ENCODE measurements at regions not wholly inside any gene's neighbourhood (a gene's known extent, or its start where the extent isn't known, plus 50 kb on each side); places are given as distances from the start of the nearest gene placed in this dataset.
"Not testable (repeated sequence)": the region's sequence is repeated elsewhere in the genome, so short reads cannot be mapped to it uniquely, and the experiment has no call there.

GRCh38 chr10:4426866-4427265 lies 399.1 kb upstream of the AKR1E2 start:
- DNase-seq (no peak), ATAC-seq (no peak)
- Histone ChIP-seq H3K4me1 (no peaks in the 10 kb centered on the region), H3K4me3 (no peak overlapping the region), H3K27me3 (ENCODE audit: low read depth) (no peaks in the 10 kb centered on the region), H3K27ac (no peak overlapping the region), H3K36me3 (no peaks in the 10 kb centered on the region), H3K9me3 (no peaks in the 10 kb centered on the region)
- TF ChIP-seq, protein P1, sequence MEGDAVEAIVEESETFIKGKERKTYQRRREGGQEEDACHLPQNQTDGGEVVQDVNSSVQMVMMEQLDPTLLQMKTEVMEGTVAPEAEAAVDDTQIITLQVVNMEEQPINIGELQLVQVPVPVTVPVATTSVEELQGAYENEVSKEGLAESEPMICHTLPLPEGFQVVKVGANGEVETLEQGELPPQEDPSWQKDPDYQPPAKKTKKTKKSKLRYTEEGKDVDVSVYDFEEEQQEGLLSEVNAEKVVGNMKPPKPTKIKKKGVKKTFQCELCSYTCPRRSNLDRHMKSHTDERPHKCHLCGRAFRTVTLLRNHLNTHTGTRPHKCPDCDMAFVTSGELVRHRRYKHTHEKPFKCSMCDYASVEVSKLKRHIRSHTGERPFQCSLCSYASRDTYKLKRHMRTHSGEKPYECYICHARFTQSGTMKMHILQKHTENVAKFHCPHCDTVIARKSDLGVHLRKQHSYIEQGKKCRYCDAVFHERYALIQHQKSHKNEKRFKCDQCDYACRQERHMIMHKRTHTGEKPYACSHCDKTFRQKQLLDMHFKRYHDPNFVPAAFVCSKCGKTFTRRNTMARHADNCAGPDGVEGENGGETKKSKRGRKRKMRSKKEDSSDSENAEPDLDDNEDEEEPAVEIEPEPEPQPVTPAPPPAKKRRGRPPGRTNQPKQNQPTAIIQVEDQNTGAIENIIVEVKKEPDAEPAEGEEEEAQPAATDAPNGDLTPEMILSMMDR (IDR thresholded peaks at IDR 0.05): no peak
- intact Hi-C loops (cut with DNase I): no loop called here

DNA sequence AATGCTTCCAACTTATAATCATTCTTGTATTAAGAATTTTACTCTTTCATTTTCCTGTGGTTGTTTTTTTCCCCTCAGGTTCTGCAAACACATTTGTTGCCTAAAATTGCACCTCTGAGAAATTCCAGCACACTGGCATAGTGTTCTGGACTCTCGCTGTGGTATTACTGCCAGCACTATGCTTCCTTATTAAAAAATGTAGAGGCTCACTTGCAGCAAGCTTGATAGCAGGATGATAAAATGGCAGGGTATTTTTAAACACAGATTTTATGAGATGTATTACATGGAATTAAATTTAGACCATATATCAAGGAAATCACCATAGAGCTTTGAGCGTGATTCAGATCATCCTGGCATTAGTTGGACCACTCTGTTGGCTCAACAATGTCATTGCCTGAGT lies 416.7 kb upstream of the AKR1E2 start:
- no peak for ATAC-seq
- intact Hi-C loops (cut with DNase I): no loop called here
- no peak overlapping the region for H3K27ac ChIP-seq

DNA sequence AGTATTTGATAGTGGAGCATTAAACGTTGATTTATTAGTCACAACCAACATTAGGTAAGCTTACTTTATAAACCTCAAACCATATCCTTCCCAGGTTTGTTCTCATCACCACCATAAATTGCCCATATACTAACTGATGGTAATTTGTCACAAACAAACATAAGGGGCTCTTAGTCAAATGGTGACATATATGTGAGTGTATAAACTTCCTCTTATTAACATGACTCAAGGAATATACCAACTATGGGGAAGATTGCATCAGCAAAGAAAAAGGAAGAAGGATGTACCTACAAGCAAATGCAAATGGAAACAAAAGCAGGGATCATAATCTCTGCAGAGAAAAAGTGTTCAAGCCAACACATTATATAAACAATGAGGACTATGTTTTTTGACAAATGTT lies 418.2 kb upstream of the AKR1E2 start:
- Histone ChIP-seq H3K27me3 (ENCODE audit: low read depth) (no peaks in the 10 kb centered on the region), H3K4me3 (no peak overlapping the region), H3K36me3 (no peaks in the 10 kb centered on the region), H3K4me1 (no peaks in the 10 kb centered on the region), H3K9me3 (no peaks in the 10 kb centered on the region), H3K27ac (no peak overlapping the region)
- DNase-seq: no peak
- ATAC-seq: peak in 1 of 2 donors; percentile 12
- TF ChIP-seq, protein P1 (IDR thresholded peaks at IDR 0.05): no peak
- intact Hi-C loops (cut with DNase I): no loop called here

More for the DNA sequence above, 416.7 kb upstream of the AKR1E2 start:
- DNase-seq: no peak
- Histone ChIP-seq H3K36me3 (no peaks in the 10 kb centered on the region), H3K27me3 (ENCODE audit: low read depth) (no peaks in the 10 kb centered on the region), H3K4me1 (no peaks in the 10 kb centered on the region), H3K9me3 (no peaks in the 10 kb centered on the region), H3K4me3 (no peak overlapping the region)
- TF ChIP-seq, protein P1 (IDR thresholded peaks at IDR 0.05): no peak

- H3K4me1 ChIP-seq: no peaks in the 10 kb centered on the region
- ATAC-seq (no peak), DNase-seq (no peak)
- no peak overlapping the region for H3K27ac ChIP-seq
- no peaks in the 10 kb centered on the region for H3K36me3 ChIP-seq
- H3K4me3 ChIP-seq: no peak overlapping the region
- no peaks in the 10 kb centered on the region for H3K9me3 ChIP-seq
- TF ChIP-seq, protein P1 (IDR thresholded peaks at IDR 0.05): no peak
- no peaks in the 10 kb centered on the region for H3K27me3 ChIP-seq (ENCODE audit: low read depth)
- intact Hi-C loops (cut with DNase I): no loop called here
These were observed 420.2 kb upstream of the AKR1E2 start for GRCh38 chr10:4405828-4406227.

- DNase-seq (no peak), ATAC-seq (no peak)
- Histone ChIP-seq H3K4me1 (no peaks in the 10 kb centered on the region), H3K9me3 (no peaks in the 10 kb centered on the region), H3K4me3 (no peak overlapping the region), H3K27me3 (ENCODE audit: low read depth) (no peaks in the 10 kb centered on the region), H3K27ac (no peak overlapping the region), H3K36me3 (no peaks in the 10 kb centered on the region)
- intact Hi-C loops (cut with DNase I): no loop called here
- TF ChIP-seq, protein P1 (IDR thresholded peaks at IDR 0.05): no peak
These were observed 422.3 kb upstream of the AKR1E2 start for GRCh38 chr10:4403638-4404252.

DNA sequence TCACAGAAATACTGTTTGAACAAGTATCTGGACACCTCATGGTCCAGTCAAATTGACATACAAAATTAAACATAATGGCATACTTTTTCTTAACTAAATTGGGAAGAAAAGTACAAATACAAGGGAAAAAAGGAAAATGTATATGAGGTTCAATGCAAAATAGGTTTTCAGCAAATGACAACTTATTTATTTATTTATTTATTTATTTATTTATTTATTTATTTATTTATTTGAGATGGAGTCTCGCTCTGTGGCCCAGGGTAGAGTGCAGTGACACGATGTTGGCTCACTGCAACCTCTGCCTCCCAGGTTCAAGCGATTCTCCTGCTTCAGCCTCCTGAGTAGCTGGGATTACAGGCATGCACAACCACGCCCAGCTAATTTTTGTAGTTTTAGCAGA lies 424.9 kb upstream of the AKR1E2 start:
- H3K4me3 ChIP-seq; H3K27me3 ChIP-seq (ENCODE audit: low read depth); ATAC-seq: not testable (repeated sequence)

More for the DNA sequence above, 424.9 kb upstream of the AKR1E2 start:
- DNase-seq; H3K36me3 ChIP-seq; H3K27ac ChIP-seq; H3K9me3 ChIP-seq; H3K4me1 ChIP-seq; intact Hi-C loops (cut with DNase I): not testable (repeated sequence)

Measured in lower lobe of right lung (tissue), 2 donors.